HCT116 (cell line): ENCODE measurements at regions not wholly inside any gene's neighbourhood (a gene's known extent, or its start where the extent isn't known, plus 50 kb on each side); places are given as distances from the start of the nearest gene placed in this dataset.

Experiments
- ATAC-seq: fragments of 200-7000 bp; cut with Tn5 transposase; 2 replicates; pipeline ENCODE4 v1.9.1; 2020; ENCODE audit warnings: mild to moderate bottlenecking, moderate library complexity
- BruUV-seq: library from RNA; stranded (reverse); fragments of 400-500 nt; replicated peaks from 2 replicates; lab custom pipeline; 2021; lab: Mats Ljungman, UMichigan
- CTCF ChIA-PET: fragments of 300-600 bp; sonication (Branson Sonifier 250); formaldehyde crosslinking; loops from one replicate; lab custom pipeline; 2021; ENCODE audit warnings: antibody characterized with exemption; lab: Charles Lee
- POLR2A ChIA-PET: fragments of 300-600, 350-600 bp; sonication (Branson Sonifier 250); formaldehyde crosslinking; loops from one replicate; lab custom pipeline; 2021; ENCODE audit warnings: antibody characterized with exemption; lab: Charles Lee
- RAD21 ChIA-PET, 2 experiments: fragments of 300-600 bp; sonication (Branson Sonifier 250); formaldehyde crosslinking; loops; one replicate each; lab custom pipeline; 2023; ENCODE audit warnings: low total read pairs in 2 of 2; ENCODE audit not compliant: uncharacterized antibody in 2 of 2, unreplicated experiment in 2 of 2, low non-redundant PET in 1 of 2; lab: Charles Lee
- DNase-seq: peaks from one replicate; pipeline ENCODE4 v3.0.0-alpha.2; 2010; ENCODE audit warnings: low read depth, low spot score
- H2AFZ ChIP-seq: fragments of 200-600 bp; shearing (Covaris generic), sonication (generic); 2 replicates; pipeline ENCODE4 v1.6.1; 2017; ENCODE audit warnings: low read depth, mixed run types, mixed read lengths, antibody characterized with exemption, low read length; ENCODE audit not compliant: poor library complexity, severe bottlenecking
- H3K27ac ChIP-seq: 2 replicates; pipeline ENCODE4 v1.5.1; 2012; ENCODE audit warnings: low read depth, low read length
- H3K27me3 ChIP-seq: fragments of 200-600 bp; sonication (generic); 2 replicates; pipeline ENCODE4 v1.6.1; 2016; ENCODE audit warnings: mixed run types, low read length, mixed read lengths; ENCODE audit not compliant: insufficient read depth
- H3K36me3 ChIP-seq, 2 experiments: fragments of 200-500 bp in 1 of 2; fragments of 200-600 bp in 1 of 2; sonication (Bioruptor generic) in 1 of 2; sonication (generic) in 1 of 2; 2 replicates each; pipeline versions ENCODE4 v1.5.1 to v1.6.1; 2014 to 2016; ENCODE audit warnings: low read length in 2 of 2, inconsistent platforms in 1 of 2, mixed read lengths in 1 of 2, mixed run types in 1 of 2; ENCODE audit not compliant: insufficient read depth in 2 of 2, control insufficient read depth in 1 of 2
- H3K4me1 ChIP-seq, 2 experiments: fragments of 200-600 bp in 1 of 2; sonication (generic) in 1 of 2; 2 replicates each; pipeline versions ENCODE4 v1.5.1 to v1.6.1; 2012 to 2017; ENCODE audit warnings: low read length in 2 of 2, inconsistent platforms in 1 of 2, mild to moderate bottlenecking in 1 of 2, mixed read lengths in 1 of 2, mixed run types in 1 of 2, moderate library complexity in 1 of 2; ENCODE audit not compliant: insufficient read depth in 2 of 2, control insufficient read depth in 1 of 2
- H3K4me2 ChIP-seq: fragments of 200-600 bp; sonication (generic); 2 replicates; pipeline ENCODE4 v1.6.1; 2017; ENCODE audit warnings: mixed run types, low read length, mixed read lengths
- H3K4me3 ChIP-seq, 2 experiments: fragments of 200-600 bp in 1 of 2; sonication (generic) in 1 of 2; replicated peaks in 1 of 2; 2 replicates each; pipeline ENCODE4 v1.5.1; 2011 to 2016; ENCODE audit warnings: low read length in 2 of 2, control low read depth in 1 of 2, low read depth in 1 of 2, mild to moderate bottlenecking in 1 of 2, mixed read lengths in 1 of 2, mixed run types in 1 of 2
- H3K79me2 ChIP-seq: fragments of 200-600 bp; sonication (generic); 2 replicates; pipeline ENCODE4 v1.6.1; 2017; ENCODE audit warnings: mild to moderate bottlenecking, mixed run types, low read length, moderate library complexity, mixed read lengths; ENCODE audit not compliant: insufficient read depth
- H3K9ac ChIP-seq: fragments of 200-600 bp; sonication (generic); 2 replicates; pipeline ENCODE4 v1.6.1; 2016; ENCODE audit warnings: low read length, mixed read lengths
- H3K9me2 ChIP-seq: fragments of 200-600 bp; sonication (generic), shearing (Covaris generic); 2 replicates; pipeline ENCODE4 v1.6.1; 2017; ENCODE audit warnings: mixed run types, mild to moderate bottlenecking, moderate library complexity; ENCODE audit not compliant: insufficient read depth
- H3K9me3 ChIP-seq, 2 experiments: fragments of 200-500 bp in 1 of 2; fragments of 200-600 bp in 1 of 2; sonication (Bioruptor generic) in 1 of 2; sonication (generic) in 1 of 2; 2 replicates each; pipeline ENCODE4 v1.6.1; 2014 to 2017; ENCODE audit warnings: low read length in 2 of 2, mixed read lengths in 2 of 2, inconsistent platforms in 1 of 2, low read depth in 1 of 2, mild to moderate bottlenecking in 1 of 2, mixed run types in 1 of 2, moderate library complexity in 1 of 2; ENCODE audit not compliant: control insufficient read depth in 1 of 2, insufficient read depth in 1 of 2
- H4K20me1 ChIP-seq: fragments of 200-600 bp; sonication (generic), shearing (Covaris generic); 2 replicates; pipeline ENCODE4 v1.6.1; 2017; ENCODE audit warnings: mixed run types, mild to moderate bottlenecking, moderate library complexity; ENCODE audit not compliant: insufficient read depth
- CBX3 ChIP-seq: IDR thresholded peaks from 2 replicates; pipeline ENCODE4 v1.6.1; 2012; ENCODE audit warnings: low read depth
- CEBPB ChIP-seq: IDR thresholded peaks from 2 replicates; pipeline ENCODE4 v1.6.1; 2012; ENCODE audit warnings: low read depth
- EGR1 ChIP-seq: IDR thresholded peaks from 2 replicates; pipeline ENCODE4 v1.6.1; 2012; ENCODE audit warnings: low read depth
- ELF1 ChIP-seq: IDR thresholded peaks from 2 replicates; pipeline ENCODE4 v1.6.1; 2012; ENCODE audit warnings: low read depth, borderline replicate concordance
- EZH2 ChIP-seq: fragments of 200-600 bp; sonication (generic); IDR thresholded peaks from 2 replicates; pipeline ENCODE4 v1.6.1; 2017; ENCODE audit warnings: antibody characterized with exemption, mixed run types
- EZH2phosphoT487 ChIP-seq: fragments of 200-600 bp; IDR thresholded peaks from 2 replicates; pipeline ENCODE4 v1.6.1; 2018; ENCODE audit warnings: antibody characterized with exemption, borderline replicate concordance
- POLR2A ChIP-seq: IDR thresholded peaks from 2 replicates; pipeline ENCODE4 v1.7.0; 2011; ENCODE audit warnings: borderline replicate concordance; ENCODE audit not compliant: insufficient read depth, insufficient read length; ENCODE audit errors: extremely low read depth
- POLR2AphosphoS5 ChIP-seq: IDR thresholded peaks from 2 replicates; pipeline ENCODE4 v1.6.1; 2011; ENCODE audit warnings: mild to moderate bottlenecking, low read depth, low read length, moderate library complexity
- RAD21 ChIP-seq: IDR thresholded peaks from 2 replicates; pipeline ENCODE4 v1.6.1; 2012; ENCODE audit warnings: low read depth, mild to moderate bottlenecking
- REST ChIP-seq: IDR thresholded peaks from 2 replicates; pipeline ENCODE4 v1.6.1; 2012; ENCODE audit warnings: low read depth
- SIN3A ChIP-seq: IDR thresholded peaks from 2 replicates; pipeline ENCODE4 v1.6.1; 2012; ENCODE audit warnings: low read depth
- SRF ChIP-seq: IDR thresholded peaks from 2 replicates; pipeline ENCODE4 v1.6.1; 2012; ENCODE audit warnings: low read depth
- TCF7L2 ChIP-seq: IDR thresholded peaks from 2 replicates; pipeline ENCODE4 v1.7.0; 2011; ENCODE audit warnings: borderline replicate concordance, inconsistent platforms; ENCODE audit not compliant: insufficient read depth, insufficient read length; ENCODE audit errors: extremely low read depth
- YY1 ChIP-seq: IDR thresholded peaks from 2 replicates; pipeline ENCODE4 v1.6.1; 2011; ENCODE audit warnings: low read length, low read depth, moderate library complexity, mild to moderate bottlenecking; ENCODE audit not compliant: insufficient replicate concordance; ENCODE audit errors: extremely low read depth
- ZFX ChIP-seq: fragments of 450-650 bp; IDR thresholded peaks from 2 replicates; pipeline ENCODE4 v1.6.1; 2017
- ZNF274 ChIP-seq: fragments of 200-500 bp; sonication (Bioruptor generic); IDR thresholded peaks from 2 replicates; pipeline ENCODE4 v1.6.1; 2014; ENCODE audit warnings: mild to moderate bottlenecking, low read depth, low read length, inconsistent platforms
- intact Hi-C: fragments of 100-400 bp; cut with micrococcal nuclease; formaldehyde crosslinking; loops from 2 replicates; pipeline ENCODE4 v1.10.0; 2022

- no peaks in the 10 kb centered on the region for H3K36me3 ChIP-seq
- no peaks in the 10 kb centered on the region for H3K9me2 ChIP-seq
- H3K27me3 ChIP-seq, result no peaks in the 10 kb centered on the region
- TF ChIP-seq REST (no peak), CBX3 (no peak), EZH2 (no peak), TCF7L2 (no peak), POLR2A (no peak)
- no peak overlapping the region for H2AFZ ChIP-seq
- POLR2A ChIA-PET, result no interaction called here
- CTCF ChIA-PET, result no interaction called here
- no peak for ATAC-seq
- H4K20me1 ChIP-seq, result no peaks in the 10 kb centered on the region
- H3K4me1 ChIP-seq, result no peaks in the 10 kb centered on the region
- H3K79me2 ChIP-seq, result no peaks in the 10 kb centered on the region
- H3K4me2 ChIP-seq, result no peak overlapping the region
- intact Hi-C loops, result no loop called here
- no peak overlapping the region for H3K27ac ChIP-seq
- H3K9ac ChIP-seq, result no peak overlapping the region
- H3K9me3 ChIP-seq, result no peaks in the 10 kb centered on the region
- H3K4me3 ChIP-seq, result no peak overlapping the region
- DNase-seq, result no peak
- no TSS peak for BruUV-seq
- RAD21 ChIA-PET, result no interaction called here
These were observed 501.2 kb downstream of the ADRA2A start for GRCh38 chr10:111578076-111578475.

GRCh38 chr10:111579473-111579872 is 502.6 kb downstream of the ADRA2A start:
- ChIA-PET RAD21 (no interaction called here), POLR2A (no interaction called here), CTCF (no interaction called here)
- Histone ChIP-seq H3K4me3 (no peak overlapping the region), H3K9me3 (no peaks in the 10 kb centered on the region), H4K20me1 (no peaks in the 10 kb centered on the region), H3K27me3 (no peaks in the 10 kb centered on the region), H3K9me2 (no peaks in the 10 kb centered on the region), H3K27ac (no peak overlapping the region), H3K4me1 (no peaks in the 10 kb centered on the region), H3K9ac (no peak overlapping the region), H3K36me3 (no peaks in the 10 kb centered on the region), H2AFZ (no peak overlapping the region), H3K79me2 (no peaks in the 10 kb centered on the region), H3K4me2 (no peak overlapping the region)
- no peak for ATAC-seq
- intact Hi-C loops, result no loop called here
- DNase-seq, result no peak
- BruUV-seq, result no TSS peak
- TF ChIP-seq ZFX (no peak), EZH2phosphoT487 (no peak), YY1 (no peak), ZNF274 (no peak), POLR2AphosphoS5 (no peak), CBX3 (no peak), RAD21 (no peak), REST (no peak), SIN3A (no peak), ELF1 (no peak), CEBPB (no peak), EGR1 (no peak), POLR2A (no peak), SRF (no peak)
